ENCODE measurements at regions not wholly inside any gene's neighbourhood (a gene's known extent, or its start where the extent isn't known, plus 50 kb on each side); places are given as distances from the start of the nearest gene placed in this dataset.

GRCh38 chr22:49039625-49040024 is 788.0 kb downstream of the BRD1 start:
- no peaks in the 10 kb centered on the region for H3K4me1 ChIP-seq (ENCODE audit: control insufficient read depth, insufficient read depth, low read length)
- no peak overlapping the region for H3K4me3 ChIP-seq (ENCODE audit: low read depth, low read length)
- H3K9me3 ChIP-seq (ENCODE audit: control insufficient read depth, insufficient read depth, low read depth, low read length) = no peaks in the 10 kb centered on the region
- POLR2A ChIA-PET = no interaction called here
- no peak for TF ChIP-seq ZNF76 (tag by site-specific recombination; IDR thresholded peaks at IDR 0.05; ENCODE audit: borderline replicate concordance, low read depth)
- TF ChIP-seq HOXC10 (CRISPR knock-in tag; IDR thresholded peaks at IDR 0.05) = no peak
- no peak for TF ChIP-seq INSM2 (tag by site-specific recombination; IDR thresholded peaks at IDR 0.05)
- no peak for TF ChIP-seq ZNF707 (tag by site-specific recombination; IDR thresholded peaks at IDR 0.05)
- no peak for TF ChIP-seq EGR2 (tag by site-specific recombination; IDR thresholded peaks at IDR 0.05; ENCODE audit: low read depth)
- no peak for TF ChIP-seq ZNF571 (tag by site-specific recombination; IDR thresholded peaks at IDR 0.05)
- no peak for TF ChIP-seq ZNF133 (tag by site-specific recombination; IDR thresholded peaks at IDR 0.05)
- TF ChIP-seq ZNF350 (tag by site-specific recombination; IDR thresholded peaks at IDR 0.05) = no peak
- TF ChIP-seq ZNF548 (tag by site-specific recombination; IDR thresholded peaks at IDR 0.05) = no peak
- no peak for TF ChIP-seq ZNF184 (tag by site-specific recombination; IDR thresholded peaks at IDR 0.05)
- no peak for TF ChIP-seq ZNF777 (tag by site-specific recombination; IDR thresholded peaks at IDR 0.05; ENCODE audit: borderline replicate concordance)
- no peak for TF ChIP-seq ZNF302 (tag by site-specific recombination; IDR thresholded peaks at IDR 0.05; ENCODE audit: low read depth)
- no peak for TF ChIP-seq ZNF23 (tag by site-specific recombination; IDR thresholded peaks at IDR 0.05; ENCODE audit: borderline replicate concordance)
- no peak overlapping the region for H3K27ac ChIP-seq (ENCODE audit: extremely low read depth, low read depth, low read length)
- CTCF ChIA-PET = interaction anchor here (0.6 kb wide), 1 partner anchor 18 kb away, joined by 3 read pairs; no protein-coding TSS in a partner anchor
- no peaks in the 10 kb centered on the region for H3K36me3 ChIP-seq (ENCODE audit: control insufficient read depth in 2 of 2, insufficient read depth in 1 of 2, low read length in 2 of 2)

GRCh38 chr22:49037701-49038245 is 789.9 kb downstream of the BRD1 start:
- H3K4me1 ChIP-seq (ENCODE audit: control insufficient read depth, insufficient read depth, low read length) = no peaks in the 10 kb centered on the region
- POLR2A ChIA-PET = no interaction called here
- H3K27ac ChIP-seq (ENCODE audit: extremely low read depth, low read depth, low read length) = no peak overlapping the region
- no peaks in the 10 kb centered on the region for H3K9me3 ChIP-seq (ENCODE audit: control insufficient read depth, insufficient read depth, low read depth, low read length)
- CTCF ChIA-PET = interaction anchor here (1.1 to 1.4 kb wide), 2 partner anchors 8 to 11 kb away, joined by 3 read pairs; no protein-coding TSS in a partner anchor
- no peak overlapping the region for H3K4me3 ChIP-seq (ENCODE audit: low read depth, low read length)
- H3K36me3 ChIP-seq (ENCODE audit: control insufficient read depth in 2 of 2, insufficient read depth in 1 of 2, low read length in 2 of 2) = no peaks in the 10 kb centered on the region
- no peak for TF ChIP-seq ZNF777 (tag by site-specific recombination; IDR thresholded peaks at IDR 0.05; ENCODE audit: borderline replicate concordance)
- TF ChIP-seq BCL6B (tag by site-specific recombination; IDR thresholded peaks at IDR 0.05) = no peak
- TF ChIP-seq ZBTB10 (tag by site-specific recombination; IDR thresholded peaks at IDR 0.05) = no peak
- TF ChIP-seq PRDM4 (tag by site-specific recombination; IDR thresholded peaks at IDR 0.05) = no peak
- no peak for TF ChIP-seq ZNF132 (tag by site-specific recombination; IDR thresholded peaks at IDR 0.05; ENCODE audit: borderline replicate concordance)
- no peak for TF ChIP-seq REPIN1 (tag by site-specific recombination; IDR thresholded peaks at IDR 0.05; ENCODE audit: low read depth)
- TF ChIP-seq ZNF677 (tag by site-specific recombination; IDR thresholded peaks at IDR 0.05) = no peak
